B cell (primary cell): ENCODE measurements at regions not wholly inside any gene's neighbourhood (a gene's known extent, or its start where the extent isn't known, plus 50 kb on each side); places are given as distances from the start of the nearest gene placed in this dataset.

Source experiments
- ATAC-seq: fragments of 200-7000 bp; cut with Tn5 transposase; one replicate; pipeline ENCODE4 v1.10.0; 2021; ENCODE audit warnings: low read depth, mild to moderate bottlenecking, moderate number of reproducible peaks, moderate library complexity
- CTCF ChIA-PET: fragments of 350-600 bp; sonication (Branson Sonifier 250); formaldehyde crosslinking; loops from one replicate; lab custom pipeline; 2021; ENCODE audit warnings: antibody characterized with exemption, inconsistent platforms; lab: Charles Lee
- POLR2A ChIA-PET: fragments of 350-600 bp; sonication (Branson Sonifier 250); formaldehyde crosslinking; loops from one replicate; lab custom pipeline; 2021; ENCODE audit warnings: antibody characterized with exemption; lab: Charles Lee
- DNase-seq: peaks from one replicate; pipeline ENCODE4 v3.0.0; 2013
- H2AFZ ChIP-seq: 2 replicates; pipeline ENCODE4 v1.6.1; 2012; ENCODE audit warnings: mild to moderate bottlenecking, low read depth, low read length; ENCODE audit not compliant: insufficient read depth, poor library complexity, severe bottlenecking
- H3K27ac ChIP-seq, 2 donors: 1 replicate in 1 of 2; 2 replicates in 1 of 2; pipeline ENCODE4 v1.5.1; 2012 to 2013; ENCODE audit warnings: low read length in 2 of 2, mild to moderate bottlenecking in 2 of 2, moderate library complexity in 1 of 2
- H3K27me3 ChIP-seq, 4 experiments: fragments of 200-600 bp in 1 of 4; sonication (generic) in 1 of 4; replicated peaks in 1 of 4; 1 replicate in 2 of 4; 2 replicates in 2 of 4; pipeline versions ENCODE4 v1.6.1 to v1.7.0; 2013 to 2016; ENCODE audit warnings: low read length in 3 of 4, mild to moderate bottlenecking in 2 of 4, mixed read lengths in 1 of 4, moderate library complexity in 1 of 4; ENCODE audit not compliant: insufficient read depth in 4 of 4, control insufficient read depth in 3 of 4; ENCODE audit errors: control extremely low read depth in 1 of 4
- H3K36me3 ChIP-seq, 2 experiments: replicated peaks in 1 of 2; 1 replicate in 1 of 2; 2 replicates in 1 of 2; pipeline versions ENCODE4 v1.6.1 to v1.7.1; 2013; ENCODE audit warnings: low read length in 1 of 2; ENCODE audit not compliant: insufficient read depth in 2 of 2, control insufficient read depth in 1 of 2; ENCODE audit errors: control extremely low read depth in 1 of 2, extremely low read depth in 1 of 2
- H3K4me1 ChIP-seq, 2 donors: fragments of 200-600 bp in 1 of 2; sonication (generic) in 1 of 2; 1 replicate in 1 of 2; 2 replicates in 1 of 2; pipeline versions ENCODE4 v1.5.1 to v1.6.1; 2013 to 2017; ENCODE audit warnings: low read length in 2 of 2; ENCODE audit not compliant: control insufficient read depth in 2 of 2, insufficient read depth in 2 of 2
- H3K4me2 ChIP-seq: replicated peaks from 2 replicates; pipeline ENCODE3; 2012; ENCODE audit warnings: mild to moderate bottlenecking, low read depth, low read length; ENCODE audit not compliant: poor library complexity, severe bottlenecking
- H3K4me3 ChIP-seq, 5 experiments: fragments of 200-600 bp in 1 of 5; sonication (generic) in 1 of 5; 1 replicate in 3 of 5; 2 replicates in 2 of 5; pipeline versions ENCODE4 v1.5.1 to v1.7.0; 2011 to 2016; ENCODE audit warnings: low read length in 4 of 5, mild to moderate bottlenecking in 4 of 5, low read depth in 2 of 5, control low read depth in 1 of 5, moderate library complexity in 1 of 5; ENCODE audit not compliant: insufficient read depth in 1 of 5; ENCODE audit errors: control extremely low read depth in 1 of 5, extremely low read depth in 1 of 5
- H3K79me2 ChIP-seq: fragments of 200-600 bp; sonication (generic); one replicate; pipeline ENCODE4 v1.6.0; 2016; ENCODE audit warnings: low read length; ENCODE audit not compliant: control insufficient read depth, insufficient read depth
- H3K9ac ChIP-seq: fragments of 200-600 bp; sonication (generic); 2 replicates; pipeline ENCODE4 v1.6.1; 2017; ENCODE audit warnings: mild to moderate bottlenecking, low read length, moderate library complexity
- H3K9me3 ChIP-seq, 3 donors: one replicate each; pipeline versions ENCODE4 v1.6.1 to v1.7.1; 2013; ENCODE audit warnings: low read length in 2 of 3; ENCODE audit not compliant: control insufficient read depth in 2 of 3, insufficient read depth in 1 of 3; ENCODE audit errors: control extremely low read depth in 1 of 3
- H4K20me1 ChIP-seq: 2 replicates; pipeline ENCODE4 v1.6.0; 2012; ENCODE audit warnings: mild to moderate bottlenecking, low read length; ENCODE audit not compliant: insufficient read depth, control insufficient read depth, poor library complexity, severe bottlenecking
- H3K27ac Mint-ChIP-seq: one replicate; pipeline ENCODE4 v1.8.0; 2021; ENCODE audit warnings: mixed read lengths
- H3K27me3 Mint-ChIP-seq: one replicate; pipeline ENCODE4 v1.8.0; 2021; ENCODE audit warnings: mixed read lengths
- H3K4me1 Mint-ChIP-seq: one replicate; pipeline ENCODE4 v1.8.0; 2021; ENCODE audit warnings: mixed read lengths
- H3K4me3 Mint-ChIP-seq: one replicate; pipeline ENCODE4 v1.8.0; 2021; ENCODE audit warnings: mixed read lengths
- H3K9me3 Mint-ChIP-seq: one replicate; pipeline ENCODE4 v1.8.0; 2022; ENCODE audit warnings: mixed read lengths; ENCODE audit not compliant: insufficient read depth
- EZH2 ChIP-seq: IDR thresholded peaks from 2 replicates; pipeline ENCODE4 v1.6.1; 2012; ENCODE audit warnings: borderline replicate concordance, low read depth, mild to moderate bottlenecking, moderate library complexity, low read length; ENCODE audit not compliant: insufficient read depth, poor library complexity, severe bottlenecking
- WGBS: methylation state at CpG from one replicate; pipeline ENCODE4 v1.1.5; 2013; ENCODE audit warnings: missing lambda C conversion rate; ENCODE audit not compliant: insufficient coverage; 5-methylcytosine and 5-hydroxymethylcytosine counted together
- intact Hi-C: fragments of 100-400 bp; cut with micrococcal nuclease; formaldehyde crosslinking; loops from one replicate; pipeline ENCODE4 v1.10.0; 2022
- TF ChIP-seq, protein P1 (sequence below): fragments of 200-600 bp; IDR thresholded peaks from one replicate; pipeline ENCODE4 v1.8.0; 2022; ENCODE audit warnings: antibody characterized with exemption, mild to moderate bottlenecking

DNA sequence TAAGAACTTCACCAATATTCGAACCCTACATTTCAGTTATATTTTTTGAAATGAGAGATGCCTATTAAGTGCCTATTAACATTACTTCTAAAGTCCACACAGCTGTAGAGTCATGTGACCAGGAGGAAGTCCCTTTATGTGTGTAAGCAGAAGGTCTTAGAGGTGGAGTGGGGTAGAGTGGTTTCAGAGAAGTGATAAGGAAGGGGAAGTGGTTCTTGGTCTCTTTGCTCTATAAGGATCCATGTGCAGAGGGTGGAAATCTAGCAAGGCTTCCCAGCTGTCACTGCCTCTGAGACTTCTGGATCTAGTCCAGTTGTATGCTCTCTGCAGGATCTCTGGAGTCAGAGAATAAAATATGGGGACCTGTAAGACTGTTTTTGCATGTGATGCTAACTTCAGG, 673.9 kb downstream of the FLRT2 start:
- no peak for ATAC-seq
- Histone ChIP-seq H4K20me1 (no peaks in the 10 kb centered on the region), H3K27ac (no peak overlapping the region), H3K9me3 (peaks cover 0 to 1% (median 0%) of the 10 kb centered on the region in 3 donors), H3K79me2 (no peaks in the 10 kb centered on the region), H3K4me2 (no peak overlapping the region), H3K27me3 (no peaks in the 10 kb centered on the region), H3K9ac (no peak overlapping the region), H3K4me3 (no peak overlapping the region), H3K4me1 (peaks cover 3% of the 10 kb centered on the region in 2 donors), H2AFZ (no peak overlapping the region), H3K36me3 (no peaks in the 10 kb centered on the region)
- Mint-ChIP-seq H3K4me1 (peaks cover 4% of the 10 kb centered on the region), H3K27me3 (no peaks in the 10 kb centered on the region), H3K9me3 (peaks cover 7% of the 10 kb centered on the region), H3K4me3 (no peak overlapping the region), H3K27ac (no peak overlapping the region)
- TF ChIP-seq EZH2: no peak
- TF ChIP-seq, protein P1, sequence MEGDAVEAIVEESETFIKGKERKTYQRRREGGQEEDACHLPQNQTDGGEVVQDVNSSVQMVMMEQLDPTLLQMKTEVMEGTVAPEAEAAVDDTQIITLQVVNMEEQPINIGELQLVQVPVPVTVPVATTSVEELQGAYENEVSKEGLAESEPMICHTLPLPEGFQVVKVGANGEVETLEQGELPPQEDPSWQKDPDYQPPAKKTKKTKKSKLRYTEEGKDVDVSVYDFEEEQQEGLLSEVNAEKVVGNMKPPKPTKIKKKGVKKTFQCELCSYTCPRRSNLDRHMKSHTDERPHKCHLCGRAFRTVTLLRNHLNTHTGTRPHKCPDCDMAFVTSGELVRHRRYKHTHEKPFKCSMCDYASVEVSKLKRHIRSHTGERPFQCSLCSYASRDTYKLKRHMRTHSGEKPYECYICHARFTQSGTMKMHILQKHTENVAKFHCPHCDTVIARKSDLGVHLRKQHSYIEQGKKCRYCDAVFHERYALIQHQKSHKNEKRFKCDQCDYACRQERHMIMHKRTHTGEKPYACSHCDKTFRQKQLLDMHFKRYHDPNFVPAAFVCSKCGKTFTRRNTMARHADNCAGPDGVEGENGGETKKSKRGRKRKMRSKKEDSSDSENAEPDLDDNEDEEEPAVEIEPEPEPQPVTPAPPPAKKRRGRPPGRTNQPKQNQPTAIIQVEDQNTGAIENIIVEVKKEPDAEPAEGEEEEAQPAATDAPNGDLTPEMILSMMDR: no peak
- intact Hi-C loops: no loop called here
- POLR2A ChIA-PET: no interaction called here
- WGBS: no CpG with 5 or more reads among the region's 1 CpG
- peak; percentile 7 for DNase-seq
- CTCF ChIA-PET: no interaction called here

DNA sequence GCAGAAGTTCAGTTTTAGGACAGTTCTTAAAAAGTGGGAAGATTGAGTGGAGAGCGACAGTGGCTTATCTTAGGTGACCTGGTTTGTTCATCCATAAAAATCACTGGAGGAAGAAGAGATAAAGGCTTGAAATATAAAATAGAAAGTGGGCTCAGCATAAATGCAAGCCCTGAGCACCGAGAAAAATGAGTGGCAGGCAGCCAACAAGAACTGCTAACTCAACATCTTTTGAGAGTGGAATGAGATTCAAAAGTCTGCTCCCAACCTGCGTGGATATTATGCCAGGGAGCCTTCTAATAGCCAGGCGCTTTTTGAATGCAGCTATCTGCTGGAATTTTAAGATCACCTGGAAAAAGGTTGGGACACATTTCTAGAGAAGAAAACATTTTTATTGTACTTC, 666.5 kb downstream of the FLRT2 start:
- H3K27ac Mint-ChIP-seq: no peak overlapping the region
- DNase-seq: no peak
- intact Hi-C loops: no loop called here
- H3K9me3 Mint-ChIP-seq: no peaks in the 10 kb centered on the region
- H3K9ac ChIP-seq: no peak overlapping the region
- no peaks in the 10 kb centered on the region for H3K79me2 ChIP-seq
- CTCF ChIA-PET: no interaction called here
- no peaks in the 10 kb centered on the region for H3K4me1 Mint-ChIP-seq
- no peak overlapping the region for H2AFZ ChIP-seq
- H3K4me3 Mint-ChIP-seq: no peak overlapping the region
- POLR2A ChIA-PET: no interaction called here
- H3K4me2 ChIP-seq: no peak overlapping the region
- no peaks in the 10 kb centered on the region for H3K27me3 Mint-ChIP-seq
- ATAC-seq: no peak
- no peaks in the 10 kb centered on the region for H3K27me3 ChIP-seq
- H4K20me1 ChIP-seq: no peaks in the 10 kb centered on the region
- no peaks in the 10 kb centered on the region for H3K4me1 ChIP-seq
- 70% methylated on average over 3 of the region's 4 CpGs for WGBS
- no peak overlapping the region for H3K4me3 ChIP-seq
- TF ChIP-seq EZH2: no peak
- TF ChIP-seq, protein P1: no peak
- no peak overlapping the region for H3K27ac ChIP-seq
- H3K9me3 ChIP-seq: no peaks in the 10 kb centered on the region
- no peaks in the 10 kb centered on the region for H3K36me3 ChIP-seq
